NCI-H82 treated with DMSO at 0.1 percent for 48 hours (cell line): ENCODE measurements at regions not wholly inside any gene's neighbourhood (a gene's known extent, or its start where the extent isn't known, plus 50 kb on each side); places are given as distances from the start of the nearest gene placed in this dataset.

ENCODE experiments used
- DNase-seq: peaks from one replicate; lab custom pipeline; 2025; ENCODE audit not compliant: unreplicated experiment; lab: John Stamatoyannopoulos, UW

DNA sequence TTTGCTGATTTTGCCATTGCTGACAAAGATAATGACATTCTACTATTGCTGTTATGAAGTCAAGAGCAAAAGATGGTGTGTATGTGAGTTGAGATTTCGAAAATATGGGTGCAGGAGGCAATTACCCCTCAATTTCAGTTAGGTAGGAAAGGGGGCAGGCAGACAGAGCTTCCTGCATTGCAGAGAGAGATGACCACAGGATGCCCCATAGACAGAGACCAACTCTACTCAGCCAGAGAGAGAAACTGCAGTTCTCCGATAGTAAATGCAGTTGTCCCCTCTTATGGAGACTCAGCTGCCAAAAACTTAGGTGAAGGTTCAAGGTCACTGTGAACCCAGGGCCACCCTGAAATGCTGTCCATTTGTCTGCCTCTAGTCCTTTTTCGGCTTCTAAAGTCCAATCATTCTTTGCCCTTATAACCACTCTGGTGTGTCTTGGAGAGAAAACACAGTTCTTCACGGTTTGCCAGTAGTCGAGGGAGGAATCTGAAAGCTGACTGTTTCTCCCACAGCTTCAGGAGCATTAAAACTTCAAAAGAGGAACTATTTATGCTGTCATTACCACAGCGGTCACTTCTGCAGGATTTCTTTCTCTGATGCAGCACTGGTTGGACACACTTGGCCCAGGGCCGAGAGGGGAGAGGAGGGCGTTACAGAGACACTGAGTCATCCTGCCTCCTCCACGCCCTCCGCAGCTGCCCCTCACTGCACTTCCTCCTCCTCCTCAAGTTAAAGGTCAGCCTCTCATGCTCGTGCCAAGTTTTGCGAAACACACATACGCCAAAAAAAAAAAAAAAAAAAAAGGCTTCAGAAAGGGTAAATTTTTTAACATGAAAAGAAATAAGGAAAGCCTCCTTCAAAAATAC, 264.3 kb downstream of the FOXO1 start:
- no peak for DNase-seq

DNA sequence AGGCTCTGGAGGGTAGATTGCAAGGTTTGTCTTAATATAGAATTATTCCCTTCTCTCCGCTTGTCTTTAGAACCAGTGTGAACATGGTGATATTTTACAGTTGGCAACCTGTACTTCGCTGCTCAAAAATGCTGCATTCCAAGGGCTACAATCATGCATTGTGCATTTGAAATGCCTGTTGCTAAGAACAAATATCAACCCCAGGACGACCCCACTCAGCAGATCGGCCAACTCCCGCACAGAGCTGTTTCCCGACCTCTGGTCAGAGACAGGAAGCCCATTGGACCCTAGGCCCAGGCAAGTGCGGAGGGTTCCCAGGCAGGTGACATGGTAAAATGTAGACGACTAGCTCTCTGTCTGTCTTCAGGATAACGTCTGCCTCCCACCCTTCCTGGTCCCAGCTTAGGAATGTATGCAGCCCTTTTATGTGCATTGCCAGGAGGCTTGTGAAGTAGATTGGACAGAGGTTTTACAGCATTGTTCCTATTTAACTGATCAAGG, 263.5 kb downstream of the FOXO1 start:
- no peak for DNase-seq

DNA sequence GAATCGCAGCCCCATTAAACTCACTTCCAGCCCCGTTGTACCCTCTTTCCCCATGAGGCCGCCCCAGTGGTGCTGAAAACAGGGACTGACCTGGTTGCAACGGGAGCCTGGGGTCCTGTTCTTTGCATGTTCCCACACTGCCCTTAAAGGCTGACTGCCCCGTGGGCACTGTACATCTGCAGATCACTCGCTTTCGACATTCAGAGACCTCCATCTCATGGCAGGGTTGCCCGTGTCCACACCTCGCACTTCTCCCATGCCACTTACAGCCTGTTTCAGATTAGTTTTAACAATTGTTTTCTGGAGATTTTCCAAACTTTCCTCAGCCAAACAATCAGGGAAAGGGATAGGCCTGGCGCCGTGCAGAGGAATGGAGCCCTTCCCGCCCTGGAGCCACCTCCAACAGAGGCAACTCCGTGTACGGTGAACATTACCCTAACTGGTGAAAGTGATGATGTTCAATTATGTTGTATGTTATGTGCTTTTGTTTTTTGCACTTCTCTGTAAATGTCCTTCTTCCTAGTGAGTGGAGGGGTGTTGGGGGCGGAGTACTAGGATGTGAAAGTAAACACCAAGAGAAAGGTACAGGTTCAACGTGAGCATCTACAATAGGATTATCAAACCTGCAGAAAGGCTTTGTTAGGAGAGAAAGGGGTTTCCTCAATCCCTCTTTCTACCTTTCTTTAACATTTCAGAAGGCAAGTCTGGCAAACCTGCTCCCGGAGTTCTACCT, 262.8 kb downstream of the FOXO1 start:
- no peak for DNase-seq

DNA sequence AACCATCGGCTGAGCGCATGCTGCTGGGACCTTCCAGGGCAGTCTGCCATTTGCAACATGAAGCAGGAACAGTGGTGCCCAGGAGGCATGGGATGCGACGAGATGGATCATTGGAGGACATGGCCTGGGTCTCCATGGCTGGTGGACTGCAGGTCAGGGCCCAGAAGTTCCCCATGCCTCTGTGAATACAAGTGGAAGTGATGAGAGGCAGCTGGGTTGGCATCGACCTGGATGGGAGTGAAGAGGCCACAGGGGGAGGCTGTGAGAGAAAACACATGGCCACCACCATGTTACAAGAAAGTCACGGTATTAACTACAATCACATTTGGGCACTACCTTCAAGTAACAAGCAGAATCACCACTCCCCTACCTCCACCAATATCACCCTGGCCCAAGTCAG, 262.0 kb downstream of the FOXO1 start:
- DNase-seq = no peak

DNA sequence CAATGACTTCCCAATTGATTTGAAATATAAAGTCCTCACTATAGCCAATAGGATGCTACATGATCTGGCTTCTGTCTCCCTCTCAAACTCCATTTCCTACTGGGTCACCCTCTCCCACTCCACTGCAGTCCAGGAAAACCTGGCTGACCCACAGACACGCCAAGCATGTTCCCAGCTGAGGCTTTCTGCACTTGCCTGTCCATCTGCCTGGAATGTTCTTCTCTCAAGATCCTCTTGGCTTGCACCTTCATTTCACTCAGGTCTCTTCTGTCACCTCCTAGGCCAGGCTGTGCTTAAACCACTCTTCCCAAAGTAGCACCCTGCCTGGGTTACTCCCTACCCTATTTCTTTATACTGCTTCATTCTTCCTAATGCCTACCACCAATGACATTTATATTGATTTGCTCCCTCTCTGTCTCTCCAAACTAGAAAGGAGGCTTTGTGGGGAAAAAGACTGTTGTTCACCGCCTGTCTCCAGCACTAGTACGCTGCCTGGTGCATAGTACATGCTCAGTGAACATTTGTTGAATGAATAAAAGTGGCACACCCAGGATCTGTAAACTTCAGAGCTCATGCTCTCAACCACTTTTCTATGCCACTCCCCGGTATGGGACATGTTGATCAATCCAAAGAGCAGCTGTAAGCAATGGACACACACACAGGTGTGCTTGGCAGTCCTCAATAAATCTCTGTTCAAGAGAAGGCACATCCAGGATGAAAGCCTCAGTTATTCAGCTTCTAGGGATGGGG, 261.3 kb downstream of the FOXO1 start:
- no peak for DNase-seq

DNA sequence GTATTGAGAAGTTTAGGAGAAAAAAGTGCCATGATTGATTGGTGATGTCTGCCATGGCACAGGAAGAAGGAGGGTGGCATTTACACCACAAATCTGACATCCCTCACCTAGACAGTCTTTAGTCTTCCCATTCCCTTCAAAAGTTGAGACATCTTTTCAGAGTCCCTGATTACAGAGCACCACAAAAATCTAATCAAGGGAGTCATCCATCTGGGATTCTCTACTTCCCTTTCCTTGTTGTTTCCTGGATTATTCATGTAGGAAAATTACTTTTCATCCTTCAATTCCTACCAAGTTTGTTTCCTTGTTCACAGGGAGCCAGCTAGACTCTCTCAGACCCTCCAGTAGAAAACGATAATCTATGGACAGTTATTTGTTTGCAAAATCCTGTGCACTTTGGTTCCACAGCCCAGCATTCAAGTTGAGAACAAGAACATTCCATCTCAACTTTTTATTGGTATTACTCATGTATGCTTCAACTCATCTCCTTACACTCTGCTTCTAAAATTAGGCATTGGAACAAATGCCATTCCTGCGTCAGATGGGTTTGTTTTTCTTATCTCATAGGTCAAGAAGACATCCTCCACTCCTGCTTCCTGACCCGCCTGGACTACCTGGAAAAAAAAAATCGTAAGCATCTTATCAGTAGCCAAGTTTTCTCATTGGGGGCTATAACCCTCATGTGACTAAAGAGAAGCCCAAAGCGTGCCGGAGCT, 259.9 kb downstream of the FOXO1 start:
- DNase-seq = no peak

DNA sequence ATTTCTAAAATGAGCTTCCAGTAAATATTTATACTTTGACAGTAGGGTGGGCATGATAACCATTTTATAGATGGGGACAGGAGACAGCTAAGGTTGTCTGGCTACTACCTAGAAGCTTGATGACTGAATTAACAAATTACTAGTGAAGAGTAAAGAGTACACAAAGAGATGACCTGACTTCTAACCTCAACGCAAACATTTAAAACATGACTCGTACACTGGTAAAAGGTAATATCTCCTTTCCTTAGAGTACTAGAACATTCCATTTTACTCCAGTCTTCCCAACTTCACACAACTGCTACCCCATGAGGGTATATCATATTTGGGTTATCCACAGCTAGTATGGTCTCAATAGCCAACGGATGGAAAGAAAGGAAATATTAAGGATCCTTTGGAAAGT, 258.9 kb downstream of the FOXO1 start:
- DNase-seq = no peak

DNA sequence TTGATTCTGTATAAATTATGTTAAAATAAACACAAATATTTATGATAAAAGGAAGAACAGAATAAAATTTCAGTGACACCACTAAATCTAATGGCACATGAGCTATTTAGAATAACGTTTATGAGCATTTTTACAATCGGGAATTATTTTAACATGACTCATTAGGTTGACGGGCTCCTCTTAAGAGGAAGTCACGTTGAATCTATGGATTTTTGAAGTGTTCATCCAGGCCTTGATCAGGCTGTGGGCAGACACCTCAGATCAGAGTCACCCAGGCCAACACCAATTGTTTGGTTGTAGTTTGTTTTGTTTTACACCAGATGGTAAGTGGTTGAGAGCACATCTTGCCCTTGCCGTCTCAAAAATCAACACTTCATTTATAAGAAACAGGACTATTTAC, 257.8 kb downstream of the FOXO1 start:
- DNase-seq = no peak

DNA sequence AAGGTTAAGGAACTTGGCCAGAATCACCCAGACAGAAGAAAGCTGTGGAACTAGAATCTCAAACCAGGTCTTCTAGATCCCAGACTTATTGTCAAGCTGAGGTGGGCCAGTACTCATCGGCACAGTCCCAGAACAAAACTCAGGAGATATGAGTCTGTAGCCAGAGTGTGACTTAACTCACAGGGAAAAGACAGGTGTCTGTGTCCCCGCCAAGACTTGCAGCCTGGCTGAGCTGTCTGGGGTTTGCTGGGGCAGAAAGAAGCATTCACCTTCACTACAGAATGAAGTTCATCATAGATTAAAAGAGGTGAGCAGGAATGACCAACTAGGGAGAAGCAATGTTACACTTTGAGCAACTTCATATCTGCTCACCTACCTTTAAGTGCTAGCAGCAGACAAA, 257.2 kb downstream of the FOXO1 start:
- no peak for DNase-seq

DNA sequence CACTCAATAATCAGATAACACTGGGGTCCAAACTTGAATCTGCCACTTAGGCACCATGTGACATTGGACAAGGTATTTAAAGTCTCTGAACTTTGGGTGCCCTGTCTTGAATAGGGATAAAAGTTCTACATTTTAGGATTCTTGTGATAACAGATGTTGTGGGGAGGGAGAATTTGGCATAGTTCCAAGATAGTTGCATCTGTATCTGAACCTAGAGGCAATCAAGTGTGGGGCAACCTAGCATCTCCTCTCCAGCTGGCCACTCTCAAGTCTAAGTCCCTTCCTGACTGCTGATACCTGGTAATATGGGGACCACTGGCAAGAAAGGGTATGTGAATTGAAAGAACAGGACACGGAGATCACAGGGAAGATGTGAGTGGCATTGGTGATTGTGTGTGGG, 256.1 kb downstream of the FOXO1 start:
- DNase-seq = peak; percentile 5

DNA sequence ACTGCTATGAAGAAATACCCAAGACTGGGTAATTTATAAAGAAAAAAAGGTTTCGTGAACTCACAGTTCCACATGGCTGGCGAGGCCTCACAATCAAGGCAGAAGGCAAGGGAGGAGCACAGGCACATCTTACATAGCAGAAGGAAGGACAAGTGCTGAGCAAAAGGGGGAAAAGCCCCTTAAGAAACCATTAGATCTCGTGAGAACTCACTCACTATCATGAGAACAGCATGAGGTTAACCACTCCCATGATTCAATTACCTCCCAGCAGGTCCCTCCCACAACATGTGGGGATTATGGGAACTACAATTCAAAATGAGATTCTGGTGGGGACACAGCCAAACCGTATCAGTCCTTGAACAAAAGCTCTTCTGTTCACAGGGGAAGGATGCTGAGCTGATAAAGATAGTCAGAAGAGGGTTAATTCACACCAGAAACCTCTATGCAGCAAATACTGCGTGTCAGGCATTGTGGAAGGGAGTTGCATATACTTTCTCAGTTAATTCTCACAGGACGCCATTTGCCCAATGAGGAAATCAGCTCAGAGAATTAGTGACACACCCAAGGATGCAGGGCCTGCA, 246.2 kb downstream of the FOXO1 start:
- DNase-seq = no peak

DNA sequence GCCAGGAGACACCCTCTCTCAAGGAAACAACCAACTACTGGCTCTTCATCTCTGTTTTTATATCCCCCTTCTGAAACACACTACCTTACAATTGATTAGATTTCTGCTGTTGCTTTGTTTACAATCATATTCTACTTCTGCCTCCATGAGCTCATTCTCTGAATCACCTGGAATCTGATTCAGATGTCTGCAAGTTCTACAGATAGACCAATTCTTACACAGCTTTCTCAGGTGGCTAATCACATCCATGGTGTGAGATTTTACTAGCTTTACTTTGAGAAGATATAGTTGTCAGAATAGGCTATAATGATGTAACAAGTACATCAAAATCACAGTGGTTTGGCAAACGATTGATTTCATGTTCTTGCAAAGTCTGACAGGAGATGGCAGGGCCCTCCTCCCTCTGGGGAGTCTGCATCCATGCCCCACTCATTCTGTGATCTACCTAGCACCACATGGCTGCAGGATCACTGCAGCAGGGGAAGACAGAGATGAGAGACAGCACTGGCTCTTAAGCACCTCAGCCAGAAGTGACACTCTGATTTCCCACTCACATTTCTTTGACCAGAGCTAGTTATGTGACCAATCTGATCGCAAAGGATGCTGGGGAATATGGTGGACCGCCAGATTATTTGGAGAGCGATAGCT, 243.7 kb downstream of the FOXO1 start:
- no peak for DNase-seq

DNA sequence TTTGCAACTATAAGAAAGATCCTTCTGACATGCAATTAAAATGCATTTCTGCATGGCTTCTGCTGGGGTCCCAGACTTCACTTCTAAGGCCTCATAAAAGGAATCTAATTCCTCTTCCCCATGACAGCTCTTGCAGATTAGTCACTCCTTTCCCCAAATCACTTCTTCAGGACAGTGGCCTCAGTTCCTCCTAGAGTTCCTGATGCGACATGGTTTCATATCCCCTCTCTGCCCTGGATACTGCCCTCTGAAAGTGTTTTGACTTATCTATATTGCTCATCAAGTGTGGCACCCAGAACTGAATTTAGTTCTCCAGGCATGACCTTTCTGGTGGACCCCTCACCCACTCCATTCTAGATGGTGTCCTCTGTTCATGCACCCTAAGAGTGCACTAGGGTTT, 238.1 kb downstream of the FOXO1 start:
- DNase-seq = no peak

DNA sequence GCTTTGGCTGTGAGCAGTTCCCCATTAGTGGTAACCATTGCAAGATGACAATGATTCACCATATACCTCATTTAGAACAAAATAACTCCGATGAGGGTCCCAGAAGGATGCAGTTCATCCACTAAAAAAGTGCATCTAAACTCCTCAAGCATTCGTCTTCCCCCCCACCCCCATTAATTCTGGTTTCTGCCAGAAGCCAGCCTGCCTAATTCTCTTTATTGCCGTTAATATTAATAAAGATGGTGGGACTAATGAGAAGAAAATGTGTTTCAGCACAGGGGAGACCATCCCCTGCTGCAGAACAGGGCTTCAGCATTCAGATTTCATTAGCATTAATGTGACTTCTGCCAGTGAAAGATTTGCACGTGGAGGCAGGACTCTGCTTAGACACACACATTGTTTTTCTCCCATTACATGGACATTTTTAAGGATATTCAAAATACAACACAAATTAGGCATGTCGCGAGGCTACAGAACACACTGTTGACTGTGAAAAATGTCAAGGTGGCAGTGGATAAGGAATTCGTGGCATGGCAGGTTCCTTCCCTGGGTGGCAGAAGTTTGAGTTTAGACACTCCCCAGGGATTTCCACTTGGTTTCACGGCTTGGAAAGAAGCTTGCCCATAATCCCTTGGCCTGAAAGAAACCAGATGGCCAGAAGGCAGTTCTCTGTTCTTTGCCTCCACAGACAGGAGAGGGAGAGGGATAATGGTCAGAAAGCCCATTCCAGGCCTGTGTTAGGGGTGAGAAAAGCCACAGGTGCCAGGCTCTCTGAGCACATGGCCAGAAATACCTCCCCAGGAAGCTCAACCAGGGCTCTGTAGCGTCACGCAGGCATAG, 236.5 kb downstream of the FOXO1 start:
- peak; percentile 86 for DNase-seq

DNA sequence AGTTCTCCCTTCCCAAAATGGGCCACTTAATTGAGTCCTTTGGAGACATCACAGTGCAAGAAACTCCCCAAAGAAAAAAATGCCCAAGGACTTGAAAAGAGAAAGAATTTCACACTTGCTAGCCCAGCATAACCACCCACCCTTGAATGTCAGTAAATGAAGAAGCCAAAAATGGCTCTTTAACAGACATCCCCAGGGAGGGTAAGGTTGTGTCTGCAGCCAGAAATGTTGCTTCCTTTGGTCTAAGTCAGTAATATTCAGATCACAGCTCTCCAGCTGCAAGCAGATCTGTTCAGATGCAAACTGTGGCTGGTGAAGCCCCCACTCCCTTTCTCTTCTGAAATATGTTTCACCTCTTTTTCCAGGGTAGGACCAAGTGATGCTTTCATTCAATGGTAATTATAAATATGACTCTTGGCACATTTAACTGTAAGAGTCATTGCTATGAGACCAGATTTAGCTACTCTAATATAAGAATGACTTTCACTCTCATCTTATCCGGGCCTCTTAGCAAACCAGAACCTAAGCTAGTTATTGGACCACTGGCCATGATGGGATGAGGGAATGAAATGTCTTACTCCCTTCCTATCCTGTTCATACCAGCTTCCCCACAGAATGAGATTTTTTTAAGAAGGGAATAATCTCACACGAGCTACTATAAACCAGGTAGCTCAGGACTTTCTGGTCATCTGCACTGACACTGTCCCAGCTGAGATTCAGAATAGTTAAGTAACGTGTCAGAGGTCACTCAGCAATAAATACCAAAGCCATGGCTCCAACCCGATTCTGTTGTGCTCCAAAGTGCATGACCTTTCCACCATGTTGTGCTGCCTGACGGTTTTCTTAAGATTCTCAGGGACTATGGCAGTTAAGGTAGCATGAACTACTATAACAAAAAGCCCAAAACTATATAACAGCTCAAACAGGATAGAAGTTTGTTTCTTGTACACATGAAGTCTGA, 234.1 kb downstream of the FOXO1 start:
- DNase-seq = no peak

DNA sequence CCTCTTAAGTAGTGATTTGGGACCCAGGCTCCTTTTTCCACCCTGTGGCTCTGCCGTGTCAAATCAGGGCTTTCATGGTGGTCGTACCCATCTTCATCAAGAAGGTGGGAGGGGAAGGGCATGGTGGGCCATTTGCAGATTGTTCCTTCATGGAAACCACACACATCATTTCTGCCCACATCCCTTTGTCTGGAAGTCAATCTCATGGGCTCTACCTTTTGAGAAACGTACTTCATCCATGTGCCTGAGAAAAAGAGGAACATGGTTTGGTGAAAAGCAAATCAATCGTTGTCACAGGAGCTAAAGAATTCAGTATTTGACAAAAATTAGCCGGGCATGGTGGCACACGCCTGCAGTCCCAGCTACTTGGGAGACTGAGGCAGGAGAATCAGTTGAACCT, 233.4 kb downstream of the FOXO1 start:
- DNase-seq = no peak

DNA sequence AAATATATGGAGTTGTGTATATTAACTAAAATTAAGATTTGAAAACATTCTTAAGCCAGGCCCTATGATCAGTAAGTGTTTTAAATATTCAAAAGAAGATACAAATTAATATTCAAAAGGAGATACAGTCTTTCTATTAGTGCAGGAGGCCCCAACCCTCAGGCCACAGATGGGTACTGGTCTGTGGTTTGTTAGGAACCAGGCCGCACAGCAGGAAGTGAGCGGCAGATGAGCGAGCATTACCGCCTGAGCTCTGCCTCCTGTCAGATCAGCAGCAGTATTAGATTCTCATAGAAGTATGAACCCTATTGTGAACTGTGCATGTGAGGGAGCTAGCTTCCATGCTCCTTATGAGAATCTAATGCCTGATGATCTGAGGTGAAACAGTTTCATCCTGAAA, 232.9 kb downstream of the FOXO1 start:
- no peak for DNase-seq
